ENCODE measurements at regions not wholly inside any gene's neighbourhood (a gene's known extent, or its start where the extent isn't known, plus 50 kb on each side); places are given as distances from the start of the nearest gene placed in this dataset.
A peak's percentile ranks its signal among the peaks of the same experiment; 100 is the strongest.

- DNase-seq: no peak
These were observed 1347.4 kb upstream of the PIK3C3 start for GRCh38 chr18:40607542-40608148.

GRCh38 chr18:40606996-40607395 is 1348.0 kb upstream of the PIK3C3 start:
- no peak for DNase-seq

- DNase-seq: no peak
These were observed 1371.4 kb upstream of the PIK3C3 start for GRCh38 chr18:40583671-40584070.

- no peak for DNase-seq
These were observed 1372.9 kb upstream of the PIK3C3 start for GRCh38 chr18:40582105-40582504.

GRCh38 chr18:40577981-40578365 is 1377.1 kb upstream of the PIK3C3 start:
- DNase-seq: no peak

- DNase-seq: peak; percentile 32 to 39
These were observed 1377.6 kb upstream of the PIK3C3 start for GRCh38 chr18:40577239-40577980.

GRCh38 chr18:40576507-40577115 is 1378.4 kb upstream of the PIK3C3 start:
- no peak for DNase-seq

- DNase-seq: no peak
These were observed 1384.4 kb upstream of the PIK3C3 start for GRCh38 chr18:40570615-40571014.

- DNase-seq: no peak
These were observed 1385.4 kb upstream of the PIK3C3 start for GRCh38 chr18:40569605-40570004.

GRCh38 chr18:40566510-40566844 is 1388.6 kb upstream of the PIK3C3 start:
- no peak for DNase-seq

GRCh38 chr18:40565805-40566509 is 1389.1 kb upstream of the PIK3C3 start:
- no peak for DNase-seq

GRCh38 chr18:40559556-40559955 is 1395.5 kb upstream of the PIK3C3 start:
- no peak for DNase-seq

GRCh38 chr18:40558706-40559392 is 1396.2 kb upstream of the PIK3C3 start:
- DNase-seq: no peak

- no peak for DNase-seq
These were observed 1399.1 kb upstream of the PIK3C3 start for GRCh38 chr18:40555914-40556313.

- DNase-seq: no peak
These were observed 1402.0 kb upstream of the PIK3C3 start for GRCh38 chr18:40553029-40553428.

- DNase-seq: no peak
These were observed 1408.2 kb upstream of the PIK3C3 start for GRCh38 chr18:40546875-40547274.

- no peak for DNase-seq
These were observed 1420.3 kb upstream of the PIK3C3 start for GRCh38 chr18:40534723-40535122.

- DNase-seq: no peak
These were observed 1423.0 kb upstream of the PIK3C3 start for GRCh38 chr18:40532046-40532445.

GRCh38 chr18:40531051-40531450 is 1424.0 kb upstream of the PIK3C3 start:
- DNase-seq: no peak

- DNase-seq: no peak
These were observed 1425.6 kb upstream of the PIK3C3 start for GRCh38 chr18:40529478-40529877.

GRCh38 chr18:40524881-40525280 is 1430.2 kb upstream of the PIK3C3 start:
- no peak for DNase-seq

- DNase-seq: no peak
These were observed 1431.7 kb upstream of the PIK3C3 start for GRCh38 chr18:40523287-40523686.

- no peak for DNase-seq
These were observed 1454.0 kb upstream of the PIK3C3 start for GRCh38 chr18:40501026-40501425.
